ENCODE measurements at regions not wholly inside any gene's neighbourhood (a gene's known extent, or its start where the extent isn't known, plus 50 kb on each side); places are given as distances from the start of the nearest gene placed in this dataset.

- Histone ChIP-seq H3K4me1 (ENCODE audit: control insufficient read depth, insufficient read depth, low read length) (no peaks in the 10 kb centered on the region), H3K4me3 (ENCODE audit: low read depth, low read length) (no peak overlapping the region), H3K9me3 (ENCODE audit: control insufficient read depth, insufficient read depth, low read length) (no peaks in the 10 kb centered on the region), H3K27ac (ENCODE audit: low read depth, low read length) (no peak overlapping the region), H3K36me3 (ENCODE audit: control insufficient read depth, insufficient read depth, low read length) (no peaks in the 10 kb centered on the region), H3K27me3 (ENCODE audit: control insufficient read depth, insufficient read depth, low read length) (no peaks in the 10 kb centered on the region)
- WGBS (ENCODE audit: insufficient coverage): 84% methylated on average over 2 of the region's 2 CpGs
- no peak for DNase-seq (ENCODE audit: low read depth in 4 of 6, low spot score in 6 of 6)
Observed at GRCh38 chr16:50953290-50953689, 197.8 kb downstream of the SALL1 start.

DNA sequence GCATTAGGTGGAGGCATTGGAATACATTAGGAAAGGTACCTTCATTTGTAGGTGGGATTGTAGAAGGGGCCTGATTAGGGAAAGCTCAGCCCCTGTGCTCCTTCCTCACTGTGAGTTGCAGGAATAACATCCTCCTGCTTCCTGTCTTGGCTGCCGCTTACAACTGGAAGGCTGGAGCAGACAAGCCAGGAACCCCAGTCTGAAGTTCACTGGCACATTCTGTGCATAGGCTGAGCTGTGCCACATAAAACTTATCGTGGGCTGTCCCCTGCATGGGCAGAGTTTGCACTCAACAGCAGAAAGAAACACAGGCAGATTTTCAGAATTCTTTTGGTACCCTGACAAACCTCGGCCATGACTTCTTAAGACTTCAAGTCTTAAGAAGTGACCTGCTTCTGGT lies 200.1 kb downstream of the SALL1 start:
- no peak for DNase-seq (ENCODE audit: low read depth in 4 of 6, low spot score in 6 of 6)
- H3K36me3 ChIP-seq (ENCODE audit: control insufficient read depth, insufficient read depth, low read length): no peaks in the 10 kb centered on the region
- no peak overlapping the region for H3K4me3 ChIP-seq (ENCODE audit: low read depth, low read length)
- no peaks in the 10 kb centered on the region for H3K27me3 ChIP-seq (ENCODE audit: control insufficient read depth, insufficient read depth, low read length)
- H3K9me3 ChIP-seq (ENCODE audit: control insufficient read depth, insufficient read depth, low read length): no peaks in the 10 kb centered on the region
- WGBS (ENCODE audit: insufficient coverage): 83% methylated on average over 3 of the region's 3 CpGs
- H3K27ac ChIP-seq (ENCODE audit: low read depth, low read length): no peak overlapping the region
- no peaks in the 10 kb centered on the region for H3K4me1 ChIP-seq (ENCODE audit: control insufficient read depth, insufficient read depth, low read length)

DNA sequence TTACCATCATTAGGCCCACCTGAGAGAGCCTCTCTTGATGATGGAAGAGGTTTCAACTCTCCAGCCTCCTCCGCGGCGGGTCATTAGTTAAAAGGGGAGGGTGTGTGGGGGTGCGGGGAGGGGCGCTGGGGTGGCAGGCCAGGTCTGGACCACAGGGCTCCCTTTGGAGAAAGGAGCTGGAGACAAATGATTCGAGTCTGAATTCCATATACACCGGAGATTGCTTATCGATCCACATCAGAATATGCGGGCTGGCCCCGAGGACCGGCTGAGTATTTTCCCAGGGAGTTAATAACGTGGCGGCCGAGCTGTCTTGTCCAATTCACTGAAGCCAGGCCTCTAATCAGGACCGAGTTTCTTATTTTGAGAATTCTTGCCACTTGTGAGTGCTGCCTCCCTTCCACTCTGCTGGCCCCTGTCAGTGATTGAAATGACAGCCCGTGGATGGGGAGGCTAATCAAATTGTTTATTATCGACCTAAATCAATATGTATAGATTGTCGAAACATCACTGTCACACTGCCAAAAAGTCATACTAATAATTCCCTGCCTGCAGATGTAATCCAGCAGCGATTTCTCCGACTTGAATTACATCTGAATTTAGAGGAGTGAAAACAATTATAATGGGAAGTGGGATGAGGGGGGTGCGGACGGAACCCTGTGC lies 202.7 kb downstream of the SALL1 start:
- Histone ChIP-seq H3K27me3 (ENCODE audit: control insufficient read depth, insufficient read depth, low read length) (no peaks in the 10 kb centered on the region), H3K36me3 (ENCODE audit: control insufficient read depth, insufficient read depth, low read length) (no peaks in the 10 kb centered on the region), H3K9me3 (ENCODE audit: control insufficient read depth, insufficient read depth, low read length) (no peaks in the 10 kb centered on the region), H3K27ac (ENCODE audit: low read depth, low read length) (no peak overlapping the region), H3K4me1 (ENCODE audit: control insufficient read depth, insufficient read depth, low read length) (no peaks in the 10 kb centered on the region), H3K4me3 (ENCODE audit: low read depth, low read length) (no peak overlapping the region)
- peak in 1 of 6 donors; percentile 37 for DNase-seq (ENCODE audit: low read depth in 4 of 6, low spot score in 6 of 6)
- 92% methylated on average over 12 of the region's 22 CpGs for WGBS (ENCODE audit: insufficient coverage)

GRCh38 chr16:50947826-50948225 lies 203.2 kb downstream of the SALL1 start:
- Histone ChIP-seq H3K4me3 (ENCODE audit: low read depth, low read length) (no peak overlapping the region), H3K4me1 (ENCODE audit: control insufficient read depth, insufficient read depth, low read length) (no peaks in the 10 kb centered on the region), H3K36me3 (ENCODE audit: control insufficient read depth, insufficient read depth, low read length) (no peaks in the 10 kb centered on the region), H3K27ac (ENCODE audit: low read depth, low read length) (no peak overlapping the region), H3K9me3 (ENCODE audit: control insufficient read depth, insufficient read depth, low read length) (no peaks in the 10 kb centered on the region), H3K27me3 (ENCODE audit: control insufficient read depth, insufficient read depth, low read length) (no peaks in the 10 kb centered on the region)
- WGBS (ENCODE audit: insufficient coverage): no CpG with 5 or more reads among the region's 1 CpG
- DNase-seq (ENCODE audit: low read depth in 4 of 6, low spot score in 6 of 6): no peak

GRCh38 chr16:50946606-50947005 lies 204.5 kb downstream of the SALL1 start:
- 86% methylated on average over 4 of the region's 5 CpGs for WGBS (ENCODE audit: insufficient coverage)
- H3K4me3 ChIP-seq (ENCODE audit: low read depth, low read length): no peak overlapping the region
- H3K4me1 ChIP-seq (ENCODE audit: control insufficient read depth, insufficient read depth, low read length): no peaks in the 10 kb centered on the region
- H3K9me3 ChIP-seq (ENCODE audit: control insufficient read depth, insufficient read depth, low read length): no peaks in the 10 kb centered on the region
- H3K27me3 ChIP-seq (ENCODE audit: control insufficient read depth, insufficient read depth, low read length): no peaks in the 10 kb centered on the region
- no peak overlapping the region for H3K27ac ChIP-seq (ENCODE audit: low read depth, low read length)
- DNase-seq (ENCODE audit: low read depth in 4 of 6, low spot score in 6 of 6): no peak
- no peaks in the 10 kb centered on the region for H3K36me3 ChIP-seq (ENCODE audit: control insufficient read depth, insufficient read depth, low read length)

- H3K36me3 ChIP-seq (ENCODE audit: control insufficient read depth, insufficient read depth, low read length): no peaks in the 10 kb centered on the region
- H3K4me3 ChIP-seq (ENCODE audit: low read depth, low read length): no peak overlapping the region
- WGBS (ENCODE audit: insufficient coverage): no CpG with 5 or more reads among the region's 3 CpGs
- H3K9me3 ChIP-seq (ENCODE audit: control insufficient read depth, insufficient read depth, low read length): no peaks in the 10 kb centered on the region
- no peak overlapping the region for H3K27ac ChIP-seq (ENCODE audit: low read depth, low read length)
- no peaks in the 10 kb centered on the region for H3K27me3 ChIP-seq (ENCODE audit: control insufficient read depth, insufficient read depth, low read length)
- no peak for DNase-seq (ENCODE audit: low read depth in 4 of 6, low spot score in 6 of 6)
- H3K4me1 ChIP-seq (ENCODE audit: control insufficient read depth, insufficient read depth, low read length): no peaks in the 10 kb centered on the region
Observed at GRCh38 chr16:50946098-50946497, 204.2 kb downstream of the CYLD start.

GRCh38 chr16:50945171-50945570 lies 203.3 kb downstream of the CYLD start:
- DNase-seq (ENCODE audit: low read depth in 4 of 6, low spot score in 6 of 6): no peak
- Histone ChIP-seq H3K4me1 (ENCODE audit: control insufficient read depth, insufficient read depth, low read length) (no peaks in the 10 kb centered on the region), H3K4me3 (ENCODE audit: low read depth, low read length) (no peak overlapping the region), H3K36me3 (ENCODE audit: control insufficient read depth, insufficient read depth, low read length) (no peaks in the 10 kb centered on the region), H3K27me3 (ENCODE audit: control insufficient read depth, insufficient read depth, low read length) (no peaks in the 10 kb centered on the region), H3K27ac (ENCODE audit: low read depth, low read length) (no peak overlapping the region), H3K9me3 (ENCODE audit: control insufficient read depth, insufficient read depth, low read length) (no peaks in the 10 kb centered on the region)
- WGBS (ENCODE audit: insufficient coverage): 80% methylated on average over 4 of the region's 4 CpGs

GRCh38 chr16:50944436-50944835 lies 202.6 kb downstream of the CYLD start:
- Histone ChIP-seq H3K4me3 (ENCODE audit: low read depth, low read length) (no peak overlapping the region), H3K27ac (ENCODE audit: low read depth, low read length) (no peak overlapping the region), H3K4me1 (ENCODE audit: control insufficient read depth, insufficient read depth, low read length) (no peaks in the 10 kb centered on the region), H3K9me3 (ENCODE audit: control insufficient read depth, insufficient read depth, low read length) (no peaks in the 10 kb centered on the region), H3K27me3 (ENCODE audit: control insufficient read depth, insufficient read depth, low read length) (no peaks in the 10 kb centered on the region), H3K36me3 (ENCODE audit: control insufficient read depth, insufficient read depth, low read length) (no peaks in the 10 kb centered on the region)
- 89% methylated on average over 1 of the region's 1 CpG for WGBS (ENCODE audit: insufficient coverage)
- DNase-seq (ENCODE audit: low read depth in 4 of 6, low spot score in 6 of 6): no peak

- 68% methylated on average over 3 of the region's 7 CpGs for WGBS (ENCODE audit: insufficient coverage)
- no peaks in the 10 kb centered on the region for H3K36me3 ChIP-seq (ENCODE audit: control insufficient read depth, insufficient read depth, low read length)
- DNase-seq (ENCODE audit: low read depth in 4 of 6, low spot score in 6 of 6): peak in 1 of 6 donors; percentile 67
- H3K9me3 ChIP-seq (ENCODE audit: control insufficient read depth, insufficient read depth, low read length): no peaks in the 10 kb centered on the region
- no peak overlapping the region for H3K27ac ChIP-seq (ENCODE audit: low read depth, low read length)
- no peaks in the 10 kb centered on the region for H3K4me1 ChIP-seq (ENCODE audit: control insufficient read depth, insufficient read depth, low read length)
- H3K4me3 ChIP-seq (ENCODE audit: low read depth, low read length): no peak overlapping the region
- no peaks in the 10 kb centered on the region for H3K27me3 ChIP-seq (ENCODE audit: control insufficient read depth, insufficient read depth, low read length)
Observed at GRCh38 chr16:50944033-50944432, 202.1 kb downstream of the CYLD start.

- Histone ChIP-seq H3K27me3 (ENCODE audit: control insufficient read depth, insufficient read depth, low read length) (no peaks in the 10 kb centered on the region), H3K4me3 (ENCODE audit: low read depth, low read length) (no peak overlapping the region), H3K27ac (ENCODE audit: low read depth, low read length) (no peak overlapping the region), H3K4me1 (ENCODE audit: control insufficient read depth, insufficient read depth, low read length) (no peaks in the 10 kb centered on the region), H3K9me3 (ENCODE audit: control insufficient read depth, insufficient read depth, low read length) (no peaks in the 10 kb centered on the region), H3K36me3 (ENCODE audit: control insufficient read depth, insufficient read depth, low read length) (no peaks in the 10 kb centered on the region)
- no peak for DNase-seq (ENCODE audit: low read depth in 4 of 6, low spot score in 6 of 6)
- 84% methylated on average over 3 of the region's 3 CpGs for WGBS (ENCODE audit: insufficient coverage)
Observed at GRCh38 chr16:50942143-50942542, 200.3 kb downstream of the CYLD start.
